ENCODE measurements at regions not wholly inside any gene's neighbourhood (a gene's known extent, or its start where the extent isn't known, plus 50 kb on each side); places are given as distances from the start of the nearest gene placed in this dataset.

- no peak for ATAC-seq
- Mint-ChIP-seq H3K27me3 (ENCODE audit: low read depth in 2 of 2) (peaks cover 0 to 10% of the 10 kb centered on the region in 2 donors), H3K4me1 (no peaks in the 10 kb centered on the region), H3K9me3 (peaks cover 0 to 7% of the 10 kb centered on the region in 2 donors), H3K4me3 (no peak overlapping the region), H3K27ac (no peak overlapping the region), H3K36me3 (no peaks in the 10 kb centered on the region)
- Histone ChIP-seq H3K9me3 (ENCODE audit: control insufficient read depth, insufficient read depth, low read length) (no peaks in the 10 kb centered on the region), H3K27me3 (ENCODE audit: control insufficient read depth, insufficient read depth, low read length) (no peaks in the 10 kb centered on the region), H3K27ac (ENCODE audit: low read length) (no peak overlapping the region), H3K4me1 (ENCODE audit: control insufficient read depth, insufficient read depth, low read length) (no peaks in the 10 kb centered on the region), H3K36me3 (ENCODE audit: control insufficient read depth, insufficient read depth, low read length) (no peaks in the 10 kb centered on the region), H3K4me3 (ENCODE audit: low read length) (no peak overlapping the region)
- intact Hi-C loops (cut with micrococcal nuclease): no loop called here
- no peak for TF ChIP-seq CTCF (IDR thresholded peaks at IDR 0.05)
- WGBS (ENCODE audit: insufficient coverage): 95% methylated on average over 4 of the region's 4 CpGs
- DNase-seq: no peak
Observed at GRCh38 chr9:27660148-27660547, 86.9 kb upstream of the C9orf72 start.

- Histone ChIP-seq H3K9me3 (ENCODE audit: control insufficient read depth, insufficient read depth, low read length) (no peaks in the 10 kb centered on the region), H3K27me3 (ENCODE audit: control insufficient read depth, insufficient read depth, low read length) (no peaks in the 10 kb centered on the region), H3K36me3 (ENCODE audit: control insufficient read depth, insufficient read depth, low read length) (no peaks in the 10 kb centered on the region), H3K27ac (ENCODE audit: low read length) (no peak overlapping the region), H3K4me1 (ENCODE audit: control insufficient read depth, insufficient read depth, low read length) (no peaks in the 10 kb centered on the region), H3K4me3 (ENCODE audit: low read length) (no peak overlapping the region)
- intact Hi-C loops (cut with micrococcal nuclease): no loop called here
- H3K4me1 Mint-ChIP-seq: no peaks in the 10 kb centered on the region
- no peak for TF ChIP-seq CTCF (IDR thresholded peaks at IDR 0.05)
- 89% methylated on average over 4 of the region's 5 CpGs for WGBS (ENCODE audit: insufficient coverage)
- H3K27ac Mint-ChIP-seq: no peak overlapping the region
- ATAC-seq (no peak), DNase-seq (no peak)
- no peaks in the 10 kb centered on the region for H3K36me3 Mint-ChIP-seq
- H3K4me3 Mint-ChIP-seq: no peak overlapping the region
- peaks cover 0 to 2% of the 10 kb centered on the region in 2 donors for H3K9me3 Mint-ChIP-seq
- peaks cover 0 to 10% of the 10 kb centered on the region in 2 donors for H3K27me3 Mint-ChIP-seq (ENCODE audit: low read depth in 2 of 2)
Observed at GRCh38 chr9:27663526-27663925, 90.2 kb upstream of the C9orf72 start.

GRCh38 chr9:27664121-27664779, 91.0 kb upstream of the C9orf72 start:
- no peak overlapping the region for H3K4me3 Mint-ChIP-seq
- intact Hi-C loops (cut with micrococcal nuclease): no loop called here
- H3K36me3 Mint-ChIP-seq: no peaks in the 10 kb centered on the region
- no peaks in the 10 kb centered on the region for H3K4me1 Mint-ChIP-seq
- 79% methylated on average over 5 of the region's 7 CpGs for WGBS (ENCODE audit: insufficient coverage)
- Histone ChIP-seq H3K27me3 (ENCODE audit: control insufficient read depth, insufficient read depth, low read length) (no peaks in the 10 kb centered on the region), H3K9me3 (ENCODE audit: control insufficient read depth, insufficient read depth, low read length) (no peaks in the 10 kb centered on the region), H3K36me3 (ENCODE audit: control insufficient read depth, insufficient read depth, low read length) (no peaks in the 10 kb centered on the region), H3K27ac (ENCODE audit: low read length) (no peak overlapping the region), H3K4me3 (ENCODE audit: low read length) (no peak overlapping the region), H3K4me1 (ENCODE audit: control insufficient read depth, insufficient read depth, low read length) (no peaks in the 10 kb centered on the region)
- no peak for DNase-seq
- ATAC-seq: no peak
- H3K9me3 Mint-ChIP-seq: peaks cover 0 to 2% of the 10 kb centered on the region in 2 donors
- H3K27me3 Mint-ChIP-seq (ENCODE audit: low read depth in 2 of 2): peaks cover 0 to 10% of the 10 kb centered on the region in 2 donors
- H3K27ac Mint-ChIP-seq: no peak overlapping the region
- no peak for TF ChIP-seq CTCF (IDR thresholded peaks at IDR 0.05)

- no peak for ATAC-seq
- H3K4me1 Mint-ChIP-seq: no peaks in the 10 kb centered on the region
Observed at GRCh38 chr9:27665136-27665535, 91.9 kb upstream of the C9orf72 start.

More at GRCh38 chr9:27665136-27665535, 91.9 kb upstream of the C9orf72 start:
- Histone ChIP-seq H3K9me3 (ENCODE audit: control insufficient read depth, insufficient read depth, low read length) (no peaks in the 10 kb centered on the region), H3K27ac (ENCODE audit: low read length) (no peak overlapping the region), H3K4me3 (ENCODE audit: low read length) (no peak overlapping the region), H3K27me3 (ENCODE audit: control insufficient read depth, insufficient read depth, low read length) (no peaks in the 10 kb centered on the region), H3K4me1 (ENCODE audit: control insufficient read depth, insufficient read depth, low read length) (no peaks in the 10 kb centered on the region), H3K36me3 (ENCODE audit: control insufficient read depth, insufficient read depth, low read length) (no peaks in the 10 kb centered on the region)
- H3K4me3 Mint-ChIP-seq: no peak overlapping the region
- H3K27me3 Mint-ChIP-seq (ENCODE audit: low read depth in 2 of 2): peaks cover 0 to 10% of the 10 kb centered on the region in 2 donors
- H3K9me3 Mint-ChIP-seq: no peaks in the 10 kb centered on the region
- WGBS (ENCODE audit: insufficient coverage): 92% methylated on average over 5 of the region's 6 CpGs
- TF ChIP-seq CTCF (IDR thresholded peaks at IDR 0.05): no peak
- no peak for DNase-seq
- intact Hi-C loops (cut with micrococcal nuclease): no loop called here
- no peaks in the 10 kb centered on the region for H3K36me3 Mint-ChIP-seq
- no peak overlapping the region for H3K27ac Mint-ChIP-seq
